OCI-LY7 (cell line): ENCODE measurements at regions not wholly inside any gene's neighbourhood (a gene's known extent, or its start where the extent isn't known, plus 50 kb on each side); places are given as distances from the start of the nearest gene placed in this dataset.

ENCODE experiments used
- EZH2phosphoT487 ChIP-seq: fragments of 200-600 bp; sonication (generic); IDR thresholded peaks from 2 replicates; pipeline ENCODE4 v1.6.1; 2018; ENCODE audit warnings: low read depth, borderline replicate concordance, mild to moderate bottlenecking, mixed run types, antibody characterized with exemption, low read length, moderate library complexity, mixed read lengths
- TF ChIP-seq, protein P1 (sequence below): fragments of 200-600 bp; sonication (generic); conservative IDR thresholded peaks from 2 replicates; pipeline ENCODE4 v1.5.1; 2014; ENCODE audit warnings: mild to moderate bottlenecking, antibody characterized with exemption, low read length, moderate library complexity, mixed read lengths

DNA sequence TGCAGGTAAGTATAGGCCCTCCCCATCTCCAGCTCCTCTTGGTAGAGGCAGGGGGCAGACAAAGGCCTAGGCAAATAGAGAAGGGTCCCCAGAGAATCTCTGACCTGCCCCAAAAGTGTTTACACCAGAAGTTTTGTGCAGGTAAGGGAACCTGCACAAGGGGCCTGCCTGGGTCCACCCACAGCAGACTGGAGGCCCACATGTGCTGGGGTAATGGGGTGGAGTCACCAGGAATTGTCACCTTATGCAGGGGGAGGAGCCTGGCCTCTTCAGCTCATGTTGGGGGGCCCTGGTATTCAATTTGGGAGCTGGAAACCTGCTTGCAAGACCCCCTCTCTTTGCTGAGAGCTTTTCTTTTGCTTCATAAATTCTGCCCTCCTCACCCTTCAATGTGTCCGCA lies 302.7 kb downstream of the ZEB1 start:
- TF ChIP-seq, protein P1, sequence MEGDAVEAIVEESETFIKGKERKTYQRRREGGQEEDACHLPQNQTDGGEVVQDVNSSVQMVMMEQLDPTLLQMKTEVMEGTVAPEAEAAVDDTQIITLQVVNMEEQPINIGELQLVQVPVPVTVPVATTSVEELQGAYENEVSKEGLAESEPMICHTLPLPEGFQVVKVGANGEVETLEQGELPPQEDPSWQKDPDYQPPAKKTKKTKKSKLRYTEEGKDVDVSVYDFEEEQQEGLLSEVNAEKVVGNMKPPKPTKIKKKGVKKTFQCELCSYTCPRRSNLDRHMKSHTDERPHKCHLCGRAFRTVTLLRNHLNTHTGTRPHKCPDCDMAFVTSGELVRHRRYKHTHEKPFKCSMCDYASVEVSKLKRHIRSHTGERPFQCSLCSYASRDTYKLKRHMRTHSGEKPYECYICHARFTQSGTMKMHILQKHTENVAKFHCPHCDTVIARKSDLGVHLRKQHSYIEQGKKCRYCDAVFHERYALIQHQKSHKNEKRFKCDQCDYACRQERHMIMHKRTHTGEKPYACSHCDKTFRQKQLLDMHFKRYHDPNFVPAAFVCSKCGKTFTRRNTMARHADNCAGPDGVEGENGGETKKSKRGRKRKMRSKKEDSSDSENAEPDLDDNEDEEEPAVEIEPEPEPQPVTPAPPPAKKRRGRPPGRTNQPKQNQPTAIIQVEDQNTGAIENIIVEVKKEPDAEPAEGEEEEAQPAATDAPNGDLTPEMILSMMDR, result no peak
- no peak for TF ChIP-seq EZH2phosphoT487
